ENCODE measurements at regions not wholly inside any gene's neighbourhood (a gene's known extent, or its start where the extent isn't known, plus 50 kb on each side); places are given as distances from the start of the nearest gene placed in this dataset.
A peak's percentile ranks its signal among the peaks of the same experiment; 100 is the strongest.

DNA sequence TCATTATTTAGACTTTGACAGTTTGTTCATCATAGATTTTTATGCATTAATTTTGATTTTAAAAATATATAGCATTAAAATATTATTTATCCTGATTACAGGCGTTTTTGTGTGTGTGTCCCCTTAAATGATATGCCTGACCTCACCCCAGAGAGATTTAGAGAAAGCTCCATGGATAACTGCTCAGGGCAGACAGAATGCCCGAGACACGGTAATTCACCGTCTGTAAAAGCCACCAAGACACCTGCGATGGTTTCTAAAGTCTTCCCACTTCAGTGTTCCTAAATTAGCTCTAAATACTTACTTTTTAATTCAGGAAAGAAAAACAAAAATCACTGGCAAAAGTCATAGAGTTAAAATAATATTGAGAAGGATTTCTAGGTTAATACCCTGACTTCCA is 350.6 kb upstream of the RUNX1 start:
- Histone ChIP-seq H2AFZ (ENCODE audit: low read depth) (no peak overlapping the region), H3K79me2 (ENCODE audit: insufficient read depth) (no peaks in the 10 kb centered on the region), H3K9me3 (no peaks in the 10 kb centered on the region), H3F3A (replicated peaks; ENCODE audit: insufficient read depth) (peaks cover 8% of the 10 kb centered on the region), H3K27me3 (ENCODE audit: insufficient read depth) (no peaks in the 10 kb centered on the region), H3K9me2 (no peaks in the 10 kb centered on the region), H3K27ac (ENCODE audit: low read depth in 2 of 2, low read length in 1 of 2) (no peak overlapping the region; a peak in 1 of 4 replicates), H3K36me3 (replicated peaks in 1 of 2; ENCODE audit: control insufficient read depth in 1 of 2, insufficient read depth in 2 of 2, low read length in 1 of 2) (no peaks in the 10 kb centered on the region), H3K4me1 (ENCODE audit: control insufficient read depth in 1 of 2, insufficient read depth in 2 of 2, low read depth in 1 of 2, low read length in 1 of 2) (peaks cover 0 to 9% of the 10 kb centered on the region in 2 experiments; a peak in 2 of 4 replicates), H4K20me1 (ENCODE audit: insufficient read depth) (no peaks in the 10 kb centered on the region), H3K9ac (no peak overlapping the region), H3K4me2 (no peak overlapping the region), H3K4me3 (ENCODE audit: low read depth in 2 of 2, low read length in 1 of 2) (no peak overlapping the region)
- no peak for DNase-seq
- 75% methylated on average over 5 of the region's 5 CpGs for WGBS (ENCODE audit: low lambda C conversion rate)
- POLR2A ChIA-PET, result no interaction called here
- CTCF ChIA-PET, result interaction anchor here (0.6 to 2.8 kb wide), 14 partner anchors 12 to 707 kb away, joined by 3 to 19 read pairs (median 4); no protein-coding TSS in a partner anchor
- no peak for TF ChIP-seq RAD21 (IDR thresholded peaks at IDR 0.05; ENCODE audit: low read length)
- TF ChIP-seq, protein P1, sequence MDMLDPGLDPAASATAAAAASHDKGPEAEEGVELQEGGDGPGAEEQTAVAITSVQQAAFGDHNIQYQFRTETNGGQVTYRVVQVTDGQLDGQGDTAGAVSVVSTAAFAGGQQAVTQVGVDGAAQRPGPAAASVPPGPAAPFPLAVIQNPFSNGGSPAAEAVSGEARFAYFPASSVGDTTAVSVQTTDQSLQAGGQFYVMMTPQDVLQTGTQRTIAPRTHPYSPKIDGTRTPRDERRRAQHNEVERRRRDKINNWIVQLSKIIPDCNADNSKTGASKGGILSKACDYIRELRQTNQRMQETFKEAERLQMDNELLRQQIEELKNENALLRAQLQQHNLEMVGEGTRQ (IDR thresholded peaks at IDR 0.05; ENCODE audit: borderline replicate concordance, low read depth, low read length), result no peak
- no peak for TF ChIP-seq FOSL2 (IDR thresholded peaks at IDR 0.05; ENCODE audit: borderline replicate concordance, low read depth)
- TF ChIP-seq FOXJ3 (CRISPR knock-in tag; IDR thresholded peaks at IDR 0.05), result no peak
- TF ChIP-seq SMC3 (IDR thresholded peaks at IDR 0.05; ENCODE audit: low read depth, low read length), result no peak
- no peak for TF ChIP-seq TEAD4 (IDR thresholded peaks at IDR 0.05; ENCODE audit: borderline replicate concordance, insufficient read depth)
- no peak for TF ChIP-seq TAF1 (IDR thresholded peaks at IDR 0.05; ENCODE audit: borderline replicate concordance, low read depth, low read length)
- TF ChIP-seq SIN3A (IDR thresholded peaks at IDR 0.05; ENCODE audit: borderline replicate concordance, low read depth, low read length), result no peak
- TF ChIP-seq CHD2 (IDR thresholded peaks at IDR 0.05; ENCODE audit: low read length, partially characterized antibody), result no peak
- no peak for TF ChIP-seq JUND (IDR thresholded peaks at IDR 0.05)
- no peak for TF ChIP-seq MEF2A (IDR thresholded peaks at IDR 0.05; ENCODE audit: borderline replicate concordance, low read depth)
- no peak for TF ChIP-seq RFX5 (IDR thresholded peaks at IDR 0.05; ENCODE audit: low read length)
- TF ChIP-seq GABPA (IDR thresholded peaks at IDR 0.05; ENCODE audit: low read depth), result no peak
- TF ChIP-seq YY1 (IDR thresholded peaks at IDR 0.05; ENCODE audit: low read depth), result no peak

DNA sequence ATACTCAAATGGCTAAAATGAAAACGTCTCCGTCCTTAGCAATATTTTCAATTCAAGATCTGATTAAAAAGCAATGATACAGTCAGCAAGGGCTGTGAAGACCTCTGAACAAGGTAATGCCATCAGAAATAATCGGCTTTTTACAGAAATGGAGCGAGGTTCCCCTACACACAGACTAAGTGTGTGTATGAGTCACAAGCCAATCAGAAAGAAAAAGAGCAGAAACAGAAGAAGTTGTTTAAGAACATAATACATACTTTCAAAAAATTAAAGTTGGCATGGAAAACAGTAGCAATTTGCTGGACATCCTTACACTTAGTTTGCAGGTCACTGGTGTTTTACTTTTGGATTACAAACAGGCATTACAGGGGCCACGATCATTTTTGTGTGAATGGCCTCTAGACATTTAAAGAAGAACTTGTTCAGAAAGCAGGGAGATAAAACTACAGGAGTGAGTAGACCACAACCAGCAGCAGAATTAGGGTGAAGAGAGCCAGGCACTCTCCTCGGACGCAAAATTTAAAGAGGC is 350.0 kb upstream of the RUNX1 start:
- peak overlapping the region; percentile 42; the same call in 1 of the 2 replicates for H3K9ac ChIP-seq
- WGBS (ENCODE audit: low lambda C conversion rate), result 44% methylated on average over 7 of the region's 7 CpGs
- TF ChIP-seq NRF1 (IDR thresholded peaks at IDR 0.05; ENCODE audit: low read depth, low read length) (no peak), MXI1 (IDR thresholded peaks at IDR 0.05; ENCODE audit: low read depth, low read length) (no peak), PBX3 (IDR thresholded peaks at IDR 0.05) (peak; percentile 45; the same call in 1 of the 2 replicates), TCF12 (IDR thresholded peaks at IDR 0.05) (peak; percentile 52), FOSL2 (IDR thresholded peaks at IDR 0.05; ENCODE audit: borderline replicate concordance, low read depth) (peak; percentile 36; the same call in 1 of the 2 replicates), RXRA (IDR thresholded peaks at IDR 0.05; ENCODE audit: borderline replicate concordance, low read depth) (no peak), EP300 (IDR thresholded peaks at IDR 0.05; ENCODE audit: borderline replicate concordance in 1 of 2, low read depth in 1 of 2, low read length in 1 of 2) (0 out of 4 replicates have a peak, but pooled peaks of 1 of the 2 experiments have one; percentile 2), EZH2phosphoT487 (IDR thresholded peaks at IDR 0.05; ENCODE audit: borderline replicate concordance, low read depth) (no peak), ELF1 (IDR thresholded peaks at IDR 0.05) (no peak), CHD2 (IDR thresholded peaks at IDR 0.05; ENCODE audit: low read length, partially characterized antibody) (no peak), YY1 (IDR thresholded peaks at IDR 0.05; ENCODE audit: low read depth) (no peak)
- TF ChIP-seq, protein P2, sequence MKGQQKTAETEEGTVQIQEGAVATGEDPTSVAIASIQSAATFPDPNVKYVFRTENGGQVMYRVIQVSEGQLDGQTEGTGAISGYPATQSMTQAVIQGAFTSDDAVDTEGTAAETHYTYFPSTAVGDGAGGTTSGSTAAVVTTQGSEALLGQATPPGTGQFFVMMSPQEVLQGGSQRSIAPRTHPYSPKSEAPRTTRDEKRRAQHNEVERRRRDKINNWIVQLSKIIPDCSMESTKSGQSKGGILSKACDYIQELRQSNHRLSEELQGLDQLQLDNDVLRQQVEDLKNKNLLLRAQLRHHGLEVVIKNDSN (IDR thresholded peaks at IDR 0.05; ENCODE audit: borderline replicate concordance, low read depth), result no peak
- TF ChIP-seq, protein P3, sequence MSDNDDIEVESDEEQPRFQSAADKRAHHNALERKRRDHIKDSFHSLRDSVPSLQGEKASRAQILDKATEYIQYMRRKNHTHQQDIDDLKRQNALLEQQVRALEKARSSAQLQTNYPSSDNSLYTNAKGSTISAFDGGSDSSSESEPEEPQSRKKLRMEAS (IDR thresholded peaks at IDR 0.05; ENCODE audit: low read depth), result no peak

More for the DNA sequence above, 350.0 kb upstream of the RUNX1 start:
- peak overlapping the region; percentile 6 to 21; a peak in 2 of 4 replicates for H3K4me3 ChIP-seq (ENCODE audit: low read depth in 2 of 2, low read length in 1 of 2)
- peak overlapping the region; percentile 65 for H3K4me2 ChIP-seq
- no peaks in the 10 kb centered on the region for H3K9me2 ChIP-seq
- H3K79me2 ChIP-seq (ENCODE audit: insufficient read depth), result no peaks in the 10 kb centered on the region
- ChIA-PET POLR2A (no interaction called here), CTCF (interaction anchor here (1.4 to 2.8 kb wide), 7 partner anchors 13 to 706 kb away, joined by 3 to 19 read pairs (median 6); no protein-coding TSS in a partner anchor)
- H3K36me3 ChIP-seq (replicated peaks in 1 of 2; ENCODE audit: control insufficient read depth in 1 of 2, insufficient read depth in 2 of 2, low read length in 1 of 2), result no peaks in the 10 kb centered on the region
- H3K4me1 ChIP-seq (ENCODE audit: control insufficient read depth in 1 of 2, insufficient read depth in 2 of 2, low read depth in 1 of 2, low read length in 1 of 2), result peaks cover 0 to 9% of the 10 kb centered on the region in 2 experiments; a peak in 2 of 4 replicates
- peak overlapping the region; percentile 60 to 63 for H3K27ac ChIP-seq (ENCODE audit: low read depth in 2 of 2, low read length in 1 of 2)
- no peaks in the 10 kb centered on the region for H3K9me3 ChIP-seq
- no peaks in the 10 kb centered on the region for H3K27me3 ChIP-seq (ENCODE audit: insufficient read depth)
- no peak for DNase-seq
- H3F3A ChIP-seq (replicated peaks; ENCODE audit: insufficient read depth), result peaks cover 8% of the 10 kb centered on the region
- peak overlapping the region; percentile 82 for H2AFZ ChIP-seq (ENCODE audit: low read depth)
- H4K20me1 ChIP-seq (ENCODE audit: insufficient read depth), result no peaks in the 10 kb centered on the region

All from SK-N-SH (cell line).